ENCODE measurements at regions not wholly inside any gene's neighbourhood (a gene's known extent, or its start where the extent isn't known, plus 50 kb on each side); places are given as distances from the start of the nearest gene placed in this dataset.
A peak's percentile ranks its signal among the peaks of the same experiment; 100 is the strongest.

GRCh38 chr1:218526198-218526580 lies 181.1 kb downstream of the TGFB2 start:
- no peak for DNase-seq (ENCODE audit: low spot score)

DNA sequence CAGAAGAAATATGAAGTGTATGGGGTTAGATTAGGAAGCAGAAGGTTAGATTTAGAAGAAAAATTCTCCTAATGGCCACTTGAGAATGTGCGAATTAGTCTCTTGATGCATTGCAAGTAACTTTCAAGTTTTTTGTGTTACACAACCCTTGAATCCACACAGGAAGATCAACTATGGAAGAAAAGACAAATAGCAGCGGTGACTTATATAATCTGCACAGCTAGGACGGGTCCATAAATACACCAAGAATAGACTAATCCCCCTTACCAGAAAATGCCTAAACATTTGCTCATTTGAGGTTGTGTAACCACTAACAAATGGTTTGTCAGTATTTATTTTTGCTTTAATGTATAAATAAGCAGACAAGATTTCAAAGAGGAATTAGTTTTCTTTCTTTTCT lies 182.6 kb downstream of the TGFB2 start:
- no peak for DNase-seq (ENCODE audit: low spot score)

DNA sequence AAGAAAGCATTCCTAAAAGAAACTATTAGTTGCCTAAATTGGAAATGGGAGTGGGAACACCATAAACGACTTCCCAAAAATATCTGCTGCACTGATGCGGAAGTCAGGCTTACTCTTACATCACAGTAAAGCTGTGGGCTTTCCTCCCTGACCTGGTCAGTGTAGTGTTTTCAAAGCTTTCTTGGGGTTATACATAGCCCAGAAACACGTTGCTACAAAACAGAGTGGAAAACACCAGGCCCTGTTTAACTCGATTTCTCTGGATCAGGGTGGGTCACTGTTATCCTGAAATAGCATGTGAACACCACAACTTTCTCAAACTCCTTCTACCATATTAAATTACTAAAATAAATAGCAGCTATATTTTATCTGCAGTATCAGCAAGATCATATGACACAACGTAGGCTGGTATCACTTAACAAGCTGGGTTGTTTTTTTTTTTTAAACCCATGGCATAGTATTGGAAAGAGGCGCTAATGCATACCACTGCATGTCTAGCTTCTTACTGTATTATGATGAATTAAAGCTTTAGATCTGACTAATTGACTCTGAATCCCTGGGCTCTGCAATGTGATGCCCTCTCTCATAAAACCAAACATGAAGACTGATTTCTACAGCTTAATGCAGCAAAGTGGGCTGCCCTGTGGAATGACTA lies 184.6 kb downstream of the TGFB2 start:
- DNase-seq (ENCODE audit: low spot score): no peak

DNA sequence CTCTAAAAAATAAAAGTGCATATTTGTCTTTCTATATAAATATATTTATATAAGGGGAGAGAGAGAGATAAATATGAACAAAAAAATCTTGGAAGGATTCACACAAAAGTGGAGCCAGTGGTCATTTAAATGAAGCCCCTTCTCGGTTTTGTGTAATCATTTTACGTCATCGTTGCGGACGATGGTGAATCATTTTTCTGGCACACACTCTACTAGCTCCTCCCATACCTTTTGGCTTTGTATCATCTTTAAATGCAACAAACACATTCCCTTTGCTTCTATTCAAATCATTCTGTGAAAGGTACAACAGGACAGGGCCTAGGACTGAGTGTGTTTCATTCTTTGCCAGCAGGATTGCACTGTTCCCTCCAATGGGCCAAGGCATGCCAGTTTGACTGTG lies 186.8 kb downstream of the TGFB2 start:
- DNase-seq (ENCODE audit: low spot score): no peak

DNA sequence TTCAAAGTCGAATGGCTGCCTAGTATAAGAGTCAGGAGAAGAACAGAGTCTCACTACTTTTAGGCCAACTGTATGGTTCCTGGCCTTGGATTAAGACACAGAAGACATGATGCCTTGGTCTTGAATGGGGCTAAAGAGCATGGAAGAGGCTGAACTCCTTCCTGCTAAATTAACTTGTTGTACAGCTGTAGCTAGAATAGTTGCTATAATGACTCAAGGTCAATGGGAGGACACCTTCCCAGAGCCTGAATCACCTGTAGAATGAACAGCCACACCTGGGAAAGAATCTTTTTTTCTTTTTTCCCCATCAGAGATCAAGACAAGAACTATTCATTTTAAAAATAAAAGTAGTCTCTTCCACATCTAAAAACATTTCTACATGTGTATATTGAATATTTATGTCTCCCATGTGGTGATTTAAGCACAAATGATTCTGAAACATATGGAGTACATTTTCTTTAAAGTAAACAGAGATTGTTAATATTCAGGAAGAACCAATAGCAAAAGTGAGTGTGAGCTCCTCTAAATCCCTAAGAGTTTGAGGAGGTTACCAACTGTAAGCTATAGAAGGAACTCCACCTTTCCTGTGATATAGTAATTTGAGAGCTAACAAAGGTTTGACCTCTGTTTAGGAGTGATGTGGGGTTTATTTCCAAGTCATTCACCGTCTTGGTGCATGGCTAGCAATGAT lies 191.3 kb downstream of the TGFB2 start:
- no peak for DNase-seq (ENCODE audit: low spot score)

DNA sequence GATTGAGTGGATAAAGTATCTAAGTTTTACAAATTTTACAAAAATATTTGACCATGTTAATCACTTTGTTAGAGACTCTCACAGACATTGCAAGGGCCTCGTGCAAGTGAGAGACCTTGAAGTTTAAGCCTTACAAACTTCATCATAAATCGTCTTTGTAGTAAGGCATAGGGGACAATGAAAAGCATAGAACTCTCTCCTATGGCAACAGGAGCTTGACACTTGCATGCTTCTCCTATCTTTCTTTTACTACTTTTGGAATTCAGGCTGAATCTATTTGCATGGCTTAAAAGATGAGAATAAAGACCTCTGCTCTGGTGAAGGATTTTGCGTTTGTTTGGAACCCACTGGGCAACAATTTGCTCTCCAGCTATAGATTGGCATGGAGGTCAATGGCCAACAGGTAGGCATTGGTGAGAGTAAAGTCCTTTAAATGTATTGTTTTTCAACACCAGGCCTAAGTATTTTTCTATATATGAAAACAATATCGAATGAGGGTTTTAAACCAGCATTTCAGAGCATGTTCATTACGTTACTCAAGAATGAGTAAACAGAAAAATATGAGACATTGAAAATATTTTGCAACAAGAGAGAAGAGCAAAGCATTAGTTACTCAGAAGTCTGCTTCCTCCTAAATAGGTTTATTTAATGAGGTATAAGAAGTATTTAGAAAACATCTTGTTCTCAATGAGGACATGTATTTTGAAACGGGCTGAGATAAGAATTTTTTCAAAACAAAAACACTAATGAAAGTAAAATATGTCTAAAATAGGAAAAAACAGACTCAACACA lies 192.2 kb downstream of the TGFB2 start:
- no peak for DNase-seq (ENCODE audit: low spot score)

DNA sequence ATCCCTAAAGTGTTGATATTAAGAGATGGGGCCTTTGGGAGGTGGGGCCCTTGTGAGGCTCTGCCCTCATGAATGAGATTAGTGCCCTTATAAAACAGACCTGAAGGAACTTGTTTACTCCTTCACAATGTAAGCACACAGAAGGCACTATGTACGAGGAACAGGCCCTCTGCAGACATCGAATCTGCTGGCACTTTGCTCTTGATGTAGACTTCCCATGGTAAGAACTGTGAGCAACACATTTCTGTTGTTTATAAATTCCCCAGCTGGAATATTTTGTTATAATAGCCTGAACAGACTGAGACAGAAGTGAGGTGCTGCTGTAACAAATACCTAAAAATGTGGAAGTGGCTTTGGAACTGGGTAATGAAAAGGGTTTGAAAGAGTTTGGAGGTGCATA lies 193.2 kb downstream of the TGFB2 start:
- no peak for DNase-seq (ENCODE audit: low spot score)

GRCh38 chr1:218546314-218546713 lies 201.2 kb downstream of the TGFB2 start:
- no peak for DNase-seq (ENCODE audit: low spot score)

GRCh38 chr1:218547957-218548730 lies 203.0 kb downstream of the TGFB2 start:
- no peak for DNase-seq (ENCODE audit: low spot score)

DNA sequence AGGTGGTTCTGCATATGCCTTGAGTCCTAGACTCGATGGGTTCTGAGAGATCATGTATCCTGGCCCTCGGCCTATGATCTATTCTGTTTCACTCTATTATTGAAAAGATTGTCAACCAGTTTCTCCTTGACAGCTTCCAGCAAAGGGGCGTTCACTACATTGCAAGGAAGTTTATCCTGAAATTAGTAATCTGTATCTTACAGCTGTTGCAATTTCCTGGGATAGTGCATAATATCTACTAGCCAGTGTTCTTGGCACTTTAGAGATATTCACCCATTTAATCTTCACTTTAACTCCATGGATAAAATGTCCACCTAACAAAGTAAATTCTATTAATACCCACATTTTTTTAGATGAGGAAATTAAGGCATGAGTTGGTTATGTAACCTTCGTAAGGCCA lies 203.6 kb downstream of the TGFB2 start:
- DNase-seq (ENCODE audit: low spot score): no peak

DNA sequence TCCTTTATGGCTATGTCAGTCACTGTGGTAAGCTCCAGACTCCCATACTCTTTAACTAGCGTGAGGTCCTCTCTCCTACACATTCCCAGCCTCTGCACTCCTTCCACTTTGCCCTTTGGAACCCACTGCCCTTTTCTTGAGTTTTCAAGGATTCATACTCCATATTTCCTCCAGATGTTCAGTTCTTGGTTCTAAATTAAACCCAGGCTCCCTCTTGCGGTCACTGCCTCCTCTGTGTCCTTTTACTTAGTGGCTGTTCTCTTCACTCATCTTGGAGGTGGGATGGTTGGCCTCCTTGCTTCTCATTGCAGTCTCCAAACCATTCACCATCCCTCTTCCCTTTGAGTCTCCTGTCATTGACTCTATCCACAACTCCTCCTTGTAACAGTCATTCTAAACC lies 208.1 kb downstream of the TGFB2 start:
- DNase-seq (ENCODE audit: low spot score): peak; percentile 7

DNA sequence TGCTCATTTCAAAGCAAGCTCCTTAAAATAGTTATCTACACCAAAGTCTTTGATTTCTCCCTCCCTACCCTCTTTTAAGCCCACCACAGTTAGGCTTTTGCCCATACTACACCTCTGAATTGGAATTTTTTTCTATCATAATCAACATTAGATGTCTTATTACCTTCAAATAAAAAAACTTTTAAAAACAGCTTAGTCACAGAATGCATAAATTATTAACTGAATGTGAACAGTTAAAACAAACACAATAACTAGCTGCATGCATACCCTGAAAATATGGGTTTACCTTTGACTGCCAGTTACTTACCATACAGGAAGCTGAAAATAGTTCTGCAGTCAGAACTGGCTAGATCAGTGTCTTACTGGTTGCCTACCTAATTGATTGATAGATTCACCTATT lies 210.9 kb downstream of the TGFB2 start:
- DNase-seq (ENCODE audit: low spot score): no peak

- DNase-seq (ENCODE audit: low spot score): no peak
Observed at GRCh38 chr1:218557731-218558130, 212.6 kb downstream of the TGFB2 start.

DNA sequence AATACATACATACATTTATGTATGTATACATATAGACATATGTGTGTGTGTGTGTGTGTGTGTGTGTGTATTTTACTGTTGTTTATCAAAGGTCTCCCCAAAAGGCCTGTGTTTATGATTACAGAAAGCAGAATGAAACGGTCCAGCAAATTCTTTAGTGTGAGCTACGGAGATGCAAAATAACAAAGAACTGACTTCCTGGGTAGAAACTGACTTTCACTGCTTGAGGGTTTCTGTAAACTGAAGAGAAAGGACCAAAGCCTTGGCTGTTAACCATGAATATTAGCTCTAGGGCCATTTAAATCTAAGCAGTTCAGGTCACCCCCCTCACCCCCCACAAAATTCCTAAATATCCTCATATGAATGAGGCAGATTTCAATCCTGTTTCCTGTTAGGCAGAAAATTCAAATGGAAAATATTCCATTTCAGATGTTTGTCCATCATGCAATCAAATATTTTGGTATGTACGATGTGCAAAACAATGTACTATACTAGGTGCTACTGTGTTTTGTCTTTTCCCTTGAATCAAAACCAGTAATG lies 213.2 kb downstream of the TGFB2 start:
- no peak for DNase-seq (ENCODE audit: low spot score)

DNA sequence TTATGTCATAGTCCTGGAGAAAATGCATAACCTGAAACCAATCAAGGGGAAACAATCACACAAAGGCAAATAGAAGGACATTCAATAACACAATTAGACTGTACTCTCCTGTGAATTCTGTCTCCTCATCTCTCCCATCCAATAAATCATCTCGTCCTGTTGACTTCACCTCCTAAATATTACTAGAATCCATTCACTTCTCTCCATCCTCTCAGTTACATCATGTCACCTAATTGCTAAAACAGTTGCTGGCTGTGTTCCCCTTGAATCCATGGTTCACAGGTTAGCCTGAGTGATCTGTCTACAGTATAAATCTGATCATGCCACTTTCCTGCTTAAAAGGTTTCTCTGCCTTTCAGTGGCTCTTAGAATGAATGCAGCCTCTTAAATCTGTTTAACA lies 220.2 kb downstream of the TGFB2 start:
- DNase-seq (ENCODE audit: low spot score): no peak

GRCh38 chr1:218568962-218569550 lies 223.9 kb downstream of the TGFB2 start:
- no peak for DNase-seq (ENCODE audit: low spot score)

DNA sequence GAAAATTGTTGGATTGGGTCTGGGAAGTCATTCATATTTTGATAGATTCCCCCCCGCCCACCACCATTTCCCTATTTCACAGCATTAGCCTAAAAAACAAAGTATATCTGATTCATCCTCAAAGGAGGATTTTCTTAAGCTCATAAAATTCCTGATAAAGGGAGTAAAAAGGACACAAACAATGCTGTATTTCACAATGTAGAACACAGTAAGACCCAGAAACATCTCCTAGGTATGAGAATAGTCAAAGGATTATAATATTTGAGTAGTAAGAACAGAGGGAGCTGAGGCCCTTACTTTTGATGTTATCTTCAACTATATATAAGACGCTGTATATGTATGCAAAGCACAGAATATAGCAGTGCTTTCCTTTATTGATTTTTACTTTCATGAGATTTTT lies 225.3 kb downstream of the TGFB2 start:
- no peak for DNase-seq (ENCODE audit: low spot score)

DNA sequence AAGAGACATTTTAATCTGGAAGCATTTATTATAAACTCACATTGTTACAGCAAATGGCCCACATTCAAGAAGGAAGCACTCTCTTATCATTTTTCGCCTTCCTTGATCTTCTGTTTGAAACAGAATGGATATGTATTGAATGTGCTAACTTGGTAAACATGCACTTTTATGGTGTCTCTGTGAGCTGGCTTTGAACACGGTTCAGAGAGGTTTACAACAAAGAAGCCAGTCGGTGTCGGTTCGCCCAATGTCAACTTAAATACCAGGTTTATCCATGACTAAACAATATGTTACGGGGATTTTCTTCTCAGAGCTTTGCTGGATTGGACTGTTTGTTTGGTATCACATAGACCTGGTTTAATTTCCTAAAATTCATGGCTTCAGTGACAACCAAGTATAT lies 226.4 kb downstream of the TGFB2 start:
- no peak for DNase-seq (ENCODE audit: low spot score)

GRCh38 chr1:218572050-218572449 lies 226.9 kb downstream of the TGFB2 start:
- no peak for DNase-seq (ENCODE audit: low spot score)

DNA sequence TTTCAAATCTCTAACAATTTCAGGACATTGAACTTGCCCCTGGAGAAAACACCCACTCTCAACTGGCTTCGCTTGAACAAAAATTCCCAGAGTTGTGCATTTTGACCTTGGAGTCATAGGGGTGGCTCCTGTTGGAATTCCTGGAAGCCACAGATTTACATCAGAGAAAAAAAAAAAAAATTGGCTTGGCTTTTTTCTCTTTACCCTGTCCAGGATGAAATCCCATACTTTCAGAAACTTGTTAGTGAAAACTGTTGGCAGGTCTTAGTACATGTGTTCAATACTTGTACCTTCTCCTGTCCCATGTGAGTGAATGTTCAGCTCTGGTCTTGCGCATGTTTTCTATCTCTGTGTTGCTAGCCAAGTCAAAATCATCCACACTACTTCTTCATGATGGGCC lies 228.8 kb downstream of the TGFB2 start:
- no peak for DNase-seq (ENCODE audit: low spot score)

- DNase-seq (ENCODE audit: low spot score): no peak
Observed at GRCh38 chr1:218575079-218575478, 229.9 kb downstream of the TGFB2 start.

GRCh38 chr1:218575856-218576255 lies 230.7 kb downstream of the TGFB2 start:
- DNase-seq (ENCODE audit: low spot score): no peak
